ENCODE measurements at regions not wholly inside any gene's neighbourhood (a gene's known extent, or its start where the extent isn't known, plus 50 kb on each side); places are given as distances from the start of the nearest gene placed in this dataset.

GRCh38 chr4:153142700-153143438 lies 61.4 kb upstream of the TRIM2 start:
- DNase-seq: peak; percentile 87

GRCh38 chr4:153143527-153144348 lies 60.5 kb upstream of the TRIM2 start:
- DNase-seq: peak; percentile 97

GRCh38 chr4:153146031-153146430 lies 58.2 kb upstream of the TRIM2 start:
- peak; percentile 38 for DNase-seq

DNA sequence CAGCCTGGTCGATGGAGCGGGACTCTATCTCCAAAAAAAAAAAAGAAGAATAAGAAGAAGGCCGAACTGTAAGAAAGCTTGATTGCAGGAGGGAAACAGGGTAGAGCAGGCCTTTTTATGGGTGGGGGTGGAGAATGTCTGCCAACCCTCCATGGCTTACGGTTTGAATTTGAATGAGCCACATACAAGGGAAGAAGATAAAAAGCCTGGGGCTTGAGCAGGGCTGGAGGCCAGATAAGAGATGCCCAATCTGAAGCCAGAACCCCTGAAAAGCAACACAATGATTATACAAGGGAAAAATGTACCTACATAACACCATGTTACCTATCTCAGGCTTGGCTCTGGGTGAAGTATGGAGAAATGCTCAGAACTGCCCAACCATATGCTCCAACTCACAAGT lies 57.3 kb upstream of the TRIM2 start:
- no peak for DNase-seq

- DNase-seq: no peak
These were observed 55.5 kb upstream of the TRIM2 start for GRCh38 chr4:153148791-153149190.

- peak; percentile 73 for DNase-seq
These were observed 52.4 kb upstream of the TRIM2 start for GRCh38 chr4:153151535-153152455.

GRCh38 chr4:153152501-153153338 lies 51.5 kb upstream of the TRIM2 start:
- peak; percentile 21 for DNase-seq

DNA sequence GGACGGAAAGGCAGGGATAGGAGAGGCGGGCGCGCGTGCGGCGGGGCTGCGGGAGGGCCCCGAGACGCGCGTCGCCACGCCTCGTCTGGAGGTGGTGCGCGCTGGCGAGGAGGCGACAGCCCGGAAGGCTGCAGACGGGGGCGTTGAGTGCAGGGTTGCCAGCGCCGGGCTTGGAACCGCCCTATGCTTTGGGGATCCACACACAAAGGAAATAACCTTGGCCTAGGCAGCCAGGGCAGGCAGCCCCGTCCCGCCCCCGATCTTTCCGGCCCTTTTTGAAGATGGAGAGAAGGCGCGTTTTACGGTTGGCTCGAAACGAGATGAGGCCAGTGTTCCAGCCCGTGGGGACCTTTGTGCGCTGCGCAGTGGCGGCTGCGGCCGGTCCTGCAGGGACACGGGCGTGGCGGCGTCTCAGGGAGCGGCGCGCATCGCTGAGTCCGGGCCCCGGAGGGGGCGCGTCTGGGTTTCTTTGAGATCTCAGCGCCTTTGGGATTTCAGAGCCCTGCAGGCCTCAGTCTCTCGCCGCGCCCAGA lies 50.8 kb upstream of the TRIM2 start:
- peak; percentile 27 for DNase-seq

DNA sequence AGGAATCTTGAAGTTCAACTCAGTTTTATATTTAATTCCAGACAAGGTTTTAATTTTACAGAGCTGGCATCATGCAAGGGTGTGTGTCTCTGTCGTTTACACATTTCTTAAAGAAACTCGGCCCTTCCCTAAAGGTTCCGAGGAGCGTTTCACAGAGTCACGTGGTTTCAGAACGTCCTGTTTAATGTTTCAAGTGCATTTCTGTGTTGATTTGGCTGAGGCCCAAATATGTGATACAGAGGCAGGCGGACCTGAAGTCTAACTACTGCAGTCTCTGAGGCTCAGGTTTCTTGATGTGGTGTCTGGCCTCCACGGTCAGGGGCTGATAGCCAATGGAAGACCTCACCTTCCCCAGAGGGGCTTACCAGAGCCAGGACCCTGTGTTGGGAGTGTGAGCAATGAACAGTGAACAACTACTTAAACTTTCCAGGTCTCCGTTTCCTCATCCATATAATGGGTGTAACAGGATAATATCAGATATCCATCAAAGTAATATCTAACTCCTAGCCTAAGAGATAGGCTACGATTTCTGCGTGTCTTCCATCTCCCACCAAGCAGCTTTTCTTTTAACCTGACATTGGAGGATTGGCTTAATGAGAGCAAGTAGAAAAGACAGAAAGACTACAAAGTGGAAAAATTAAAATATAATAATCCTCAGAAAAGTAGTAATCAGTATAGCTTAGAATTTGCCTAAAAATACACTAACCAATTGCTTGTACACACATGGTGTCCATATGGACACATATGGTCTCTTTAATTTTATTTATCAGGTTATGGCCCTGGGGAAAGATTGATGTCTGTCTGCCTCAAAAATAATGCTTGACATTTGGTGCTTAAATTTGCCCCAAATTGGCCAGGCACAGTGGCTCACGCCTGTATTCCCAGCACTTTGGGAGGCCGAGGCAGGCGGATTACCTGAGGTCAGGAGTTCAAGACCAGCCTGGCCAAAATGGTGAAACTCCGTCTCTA lies 50.0 kb upstream of the TRIM2 start:
- DNase-seq: peak; percentile 71

Data from fibroblast of upper back skin (primary cell).